Activated T-cell treated with anti-CD3 and anti-CD28 coated beads, Interleukin-2, amount 50 U/mL, for 1 hour (primary cell): ENCODE measurements at regions not wholly inside any gene's neighbourhood (a gene's known extent, or its start where the extent isn't known, plus 50 kb on each side); places are given as distances from the start of the nearest gene placed in this dataset.

ENCODE experiments used
- DNase-seq: peaks from one replicate; pipeline ENCODE4 v3.0.0-alpha.2; 2020

GRCh38 chr5:2656206-2656605, 95.3 kb downstream of the IRX2 start:
- DNase-seq, result no peak

GRCh38 chr5:2653991-2654390, 97.5 kb downstream of the IRX2 start:
- no peak for DNase-seq

- DNase-seq, result no peak
These were observed 100.4 kb downstream of the IRX2 start for GRCh38 chr5:2651116-2651515.

GRCh38 chr5:2642684-2643345, 108.7 kb downstream of the IRX2 start:
- no peak for DNase-seq

- DNase-seq, result no peak
These were observed 110.8 kb downstream of the IRX2 start for GRCh38 chr5:2640717-2641116.

GRCh38 chr5:2639425-2639824, 112.1 kb downstream of the IRX2 start:
- no peak for DNase-seq

GRCh38 chr5:2634399-2635176, 116.9 kb downstream of the IRX2 start:
- DNase-seq, result no peak

GRCh38 chr5:2633992-2634391, 117.5 kb downstream of the IRX2 start:
- no peak for DNase-seq

GRCh38 chr5:2631758-2632157, 119.7 kb downstream of the IRX2 start:
- no peak for DNase-seq

GRCh38 chr5:2629045-2629444, 122.4 kb downstream of the IRX2 start:
- DNase-seq, result no peak

GRCh38 chr5:2627867-2628266, 123.6 kb downstream of the IRX2 start:
- DNase-seq, result no peak

- no peak for DNase-seq
These were observed 124.9 kb downstream of the IRX2 start for GRCh38 chr5:2626572-2626971.

GRCh38 chr5:2622866-2623265, 128.6 kb downstream of the IRX2 start:
- no peak for DNase-seq

GRCh38 chr5:2621631-2622030, 129.8 kb downstream of the IRX2 start:
- DNase-seq, result no peak

GRCh38 chr5:2619216-2619615, 132.3 kb downstream of the IRX2 start:
- no peak for DNase-seq

- DNase-seq, result no peak
These were observed 134.0 kb downstream of the IRX2 start for GRCh38 chr5:2617461-2617860.

GRCh38 chr5:2615917-2616316, 135.6 kb downstream of the IRX2 start:
- DNase-seq, result no peak

GRCh38 chr5:2614571-2614970, 136.9 kb downstream of the IRX2 start:
- no peak for DNase-seq

GRCh38 chr5:2611659-2612058, 139.8 kb downstream of the IRX2 start:
- no peak for DNase-seq

GRCh38 chr5:2610986-2611385, 140.5 kb downstream of the IRX2 start:
- no peak for DNase-seq

GRCh38 chr5:2608391-2608790, 143.1 kb downstream of the IRX2 start:
- no peak for DNase-seq

- no peak for DNase-seq
These were observed 143.9 kb downstream of the IRX2 start for GRCh38 chr5:2607598-2607997.

- DNase-seq, result no peak
These were observed 148.3 kb downstream of the IRX2 start for GRCh38 chr5:2603272-2603575.

- DNase-seq, result no peak
These were observed 148.8 kb downstream of the IRX2 start for GRCh38 chr5:2602451-2603271.
